ENCODE measurements at regions not wholly inside any gene's neighbourhood (a gene's known extent, or its start where the extent isn't known, plus 50 kb on each side); places are given as distances from the start of the nearest gene placed in this dataset.
A peak's percentile ranks its signal among the peaks of the same experiment; 100 is the strongest.

DNA sequence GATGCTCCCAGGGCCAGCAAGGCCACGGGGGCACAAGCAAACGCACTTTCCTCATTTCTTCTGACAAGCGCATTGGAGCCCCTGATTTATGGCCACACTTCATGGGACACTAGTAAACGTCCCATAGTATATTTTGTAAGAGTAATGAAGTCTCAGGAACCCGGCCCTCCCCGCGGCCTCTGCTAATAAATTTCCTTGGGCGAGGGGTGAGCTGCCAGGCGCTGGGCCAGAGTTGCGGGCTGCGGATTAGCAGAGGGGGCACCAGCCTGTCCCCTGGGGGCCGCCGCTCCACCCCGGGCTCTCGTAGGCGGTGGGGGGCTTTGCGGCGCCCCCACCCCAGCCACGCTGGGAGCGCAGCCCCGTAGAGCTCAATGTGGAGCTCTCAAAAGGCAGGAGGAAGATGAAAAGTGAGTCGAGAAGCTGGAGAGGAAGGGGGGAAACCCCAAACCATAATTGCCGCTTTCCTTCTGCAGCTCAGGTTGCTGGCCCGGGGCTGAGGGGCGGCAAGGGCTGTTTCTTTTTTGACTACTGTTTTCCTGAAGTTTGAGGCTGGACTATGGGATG is 173.6 kb downstream of the CDC5L start:
- no peak for DNase-seq

DNA sequence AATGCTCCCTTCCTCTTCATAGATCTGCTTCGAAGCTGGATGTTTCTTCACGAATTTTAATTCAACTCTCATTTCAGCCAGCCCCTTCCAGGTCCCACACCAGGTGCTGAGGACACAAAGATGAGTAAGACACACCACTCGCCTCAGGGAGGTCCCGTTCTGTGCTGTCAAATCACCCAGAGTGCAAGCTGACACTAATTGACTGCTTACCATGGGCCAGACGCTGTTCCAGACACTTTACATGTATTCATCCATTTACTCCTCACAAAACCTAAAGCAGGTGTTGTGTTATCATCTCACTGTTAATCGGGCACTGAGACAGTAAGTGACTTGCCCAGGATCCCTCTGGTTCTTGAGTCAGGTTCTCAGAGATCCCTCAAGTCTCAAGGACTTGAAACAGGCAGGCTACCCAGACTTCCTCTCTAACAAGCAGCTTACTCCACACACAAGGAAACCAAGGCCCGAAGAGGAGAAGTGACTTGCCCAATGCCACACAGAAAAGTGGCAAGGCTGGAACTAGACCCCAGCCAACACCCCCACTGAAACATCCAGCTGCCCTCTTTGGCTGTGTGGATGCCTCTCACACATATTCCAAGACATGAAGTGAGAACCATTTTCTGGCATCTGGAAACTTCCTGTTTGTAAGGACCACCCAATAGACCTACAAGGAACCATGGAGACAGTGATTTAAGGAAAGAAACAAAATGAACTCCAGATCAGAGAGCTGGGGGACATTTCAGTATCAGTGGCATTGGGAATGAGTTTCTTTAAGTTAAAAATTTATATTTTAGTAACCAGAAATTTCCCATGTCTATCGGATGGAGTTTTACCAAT is 174.5 kb downstream of the CDC5L start:
- DNase-seq: no peak

DNA sequence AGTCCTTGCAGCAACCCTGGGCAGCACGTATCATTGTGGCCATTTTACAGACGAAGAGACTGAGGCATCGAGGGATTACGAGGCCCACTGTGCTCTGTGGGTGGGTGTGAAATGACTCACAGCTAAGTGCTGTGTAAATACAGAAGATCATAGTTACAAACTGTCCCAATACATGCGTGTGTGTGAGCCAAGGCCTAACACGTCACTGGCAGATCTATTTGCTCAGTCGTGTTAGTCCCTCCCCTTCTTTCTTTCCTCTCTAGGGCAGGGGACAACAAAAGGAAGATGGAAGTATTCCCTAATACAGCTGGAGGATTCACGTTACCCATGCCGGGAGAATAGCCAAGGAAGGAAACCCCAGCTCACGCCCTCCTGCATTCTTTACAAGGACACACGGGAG is 175.9 kb downstream of the CDC5L start:
- DNase-seq: no peak

DNA sequence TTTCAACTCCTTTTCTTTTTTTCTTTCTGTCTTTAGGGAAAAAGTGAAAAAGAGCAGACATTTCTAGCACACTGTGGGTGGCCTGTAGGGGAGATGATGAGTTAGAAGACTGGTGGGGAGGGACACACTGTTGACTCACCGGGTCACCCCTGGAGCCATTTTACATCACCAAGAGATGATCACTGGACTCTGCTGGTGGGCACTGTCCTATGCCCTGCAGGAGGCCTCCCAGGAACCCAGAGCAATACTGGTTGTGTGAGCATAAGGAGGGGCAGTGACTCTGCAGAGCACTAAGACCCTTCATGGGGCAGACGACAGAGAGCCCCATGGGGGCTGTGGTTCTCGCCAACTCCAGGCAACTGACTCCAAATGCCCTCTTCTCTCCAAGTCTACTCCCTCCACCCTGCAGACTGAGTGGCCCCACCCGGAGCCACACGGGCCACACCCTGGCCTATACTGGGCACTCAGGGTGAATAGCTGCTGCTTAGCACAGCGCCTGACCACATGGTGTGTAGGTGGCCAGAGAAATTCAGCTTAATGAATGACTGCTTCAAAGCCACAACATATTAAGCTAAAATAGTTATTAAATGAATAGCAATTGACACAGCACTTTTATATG is 177.5 kb downstream of the CDC5L start:
- no peak for DNase-seq

DNA sequence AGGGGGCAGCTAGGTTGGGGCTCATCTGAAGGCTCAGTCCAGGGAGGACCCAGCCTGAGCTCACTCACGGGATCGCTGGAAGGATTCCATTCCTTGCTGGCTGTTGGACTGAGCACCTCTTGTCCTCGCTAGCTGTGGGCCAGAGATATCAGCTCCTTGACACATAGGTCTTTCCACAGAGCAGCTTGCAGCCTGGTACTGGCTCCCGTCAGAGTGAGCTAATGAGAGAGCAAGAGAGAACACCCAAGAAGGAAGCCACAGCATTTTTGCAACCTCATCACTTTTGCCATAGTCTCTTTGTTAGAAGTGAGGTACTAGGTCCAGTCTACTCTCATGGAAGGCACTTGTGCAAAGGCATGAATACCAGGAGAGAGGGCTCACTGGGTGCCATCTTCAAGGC is 179.9 kb downstream of the CDC5L start:
- no peak for DNase-seq

DNA sequence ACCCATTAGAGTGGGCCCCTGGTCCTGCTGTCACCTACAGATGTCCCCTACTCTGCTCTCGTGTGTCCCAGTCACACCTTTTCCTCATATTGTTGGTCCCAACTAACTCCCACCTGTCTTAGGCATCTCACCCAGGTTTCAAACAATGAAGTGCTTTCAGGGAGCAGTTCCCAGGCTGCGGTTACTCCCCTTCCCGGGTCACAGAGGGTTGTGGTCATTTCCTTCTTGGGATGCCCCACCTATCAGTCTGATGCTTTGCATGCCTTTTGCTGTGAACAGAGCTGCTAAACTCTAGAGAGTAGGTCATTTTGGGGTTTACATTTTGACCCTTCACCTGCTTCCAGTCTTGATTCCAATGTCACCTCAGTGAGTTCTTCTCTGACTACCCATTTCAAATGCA is 181.6 kb downstream of the CDC5L start:
- no peak for DNase-seq

DNA sequence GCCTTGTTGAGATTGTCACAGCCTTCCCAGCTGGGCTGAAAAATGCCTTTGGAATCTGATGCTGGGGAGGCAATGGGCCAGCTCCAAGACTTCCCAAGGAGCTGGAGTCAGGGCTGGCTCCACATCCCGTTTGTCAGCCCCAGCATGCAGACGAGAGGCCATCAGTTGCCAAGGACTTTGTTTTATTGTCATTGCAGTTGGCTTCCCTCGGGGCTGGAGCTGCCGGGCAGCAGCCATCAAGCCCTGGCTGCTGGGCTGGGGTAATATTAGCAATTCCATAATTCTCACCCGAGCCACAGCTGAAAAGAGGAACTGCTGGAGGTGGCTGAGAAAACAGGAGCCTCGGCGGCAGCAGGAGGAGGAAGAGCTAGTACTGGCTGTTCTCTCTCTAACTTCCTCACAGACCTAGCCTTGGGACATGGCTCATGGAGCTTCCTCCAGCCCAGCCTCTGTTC is 182.5 kb downstream of the CDC5L start:
- DNase-seq: no peak

DNA sequence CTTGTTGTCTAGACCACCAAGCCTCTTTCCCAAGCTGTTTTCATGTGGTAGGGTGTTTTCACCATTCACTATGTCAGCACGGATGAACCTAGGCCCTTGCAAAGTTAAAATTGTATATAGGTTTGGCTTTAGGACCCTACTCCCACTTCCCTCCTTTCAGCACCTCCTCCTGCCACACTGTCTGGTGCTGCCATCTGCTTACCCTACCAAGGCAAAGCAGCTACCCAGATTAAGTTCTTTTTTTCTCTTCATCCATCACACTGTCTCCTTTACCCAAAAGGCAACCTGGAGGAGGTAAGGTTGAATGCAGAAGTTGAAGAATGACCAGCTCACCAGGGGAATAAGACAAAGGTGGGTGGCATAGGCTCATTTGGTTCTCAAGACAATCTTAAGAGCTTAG is 184.0 kb downstream of the CDC5L start:
- DNase-seq: no peak

DNA sequence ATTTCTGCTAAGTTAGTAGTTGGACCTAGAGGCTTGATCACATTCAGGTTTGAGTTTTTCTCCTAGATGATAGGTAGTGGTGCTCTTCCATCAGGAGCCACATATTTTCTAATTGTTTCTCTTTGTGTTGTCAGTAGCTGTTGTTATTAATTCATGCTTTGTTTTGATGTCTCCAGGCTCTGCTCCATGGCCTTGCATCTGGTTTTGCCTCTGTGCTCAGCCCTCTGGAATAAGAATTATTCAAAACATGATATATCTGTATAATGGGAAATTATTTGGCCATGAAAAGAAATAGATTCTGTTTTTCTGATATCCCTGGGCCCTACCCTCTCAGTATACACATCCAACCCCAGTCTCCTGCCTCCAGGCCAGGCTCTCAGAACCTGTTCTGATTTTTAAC is 184.8 kb downstream of the CDC5L start:
- no peak for DNase-seq

DNA sequence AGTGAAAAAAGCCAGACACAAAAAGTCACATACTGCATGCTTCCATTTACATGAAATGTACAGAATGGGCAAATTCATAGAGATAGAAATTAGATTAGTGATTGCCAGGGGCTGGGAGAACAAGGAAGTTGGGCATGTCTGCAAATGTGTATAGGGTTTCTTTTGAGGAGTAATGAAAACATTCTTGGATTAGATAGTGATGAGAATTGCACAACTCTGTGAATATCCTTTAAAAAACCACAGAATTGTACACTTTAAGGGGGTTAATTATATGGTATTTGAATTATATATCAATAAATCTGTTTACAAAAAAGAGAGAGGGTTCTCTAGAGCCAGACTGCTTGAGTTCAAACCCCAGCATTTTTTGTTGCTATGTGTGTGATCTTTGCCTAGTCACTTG is 188.1 kb downstream of the CDC5L start:
- DNase-seq: no peak

DNA sequence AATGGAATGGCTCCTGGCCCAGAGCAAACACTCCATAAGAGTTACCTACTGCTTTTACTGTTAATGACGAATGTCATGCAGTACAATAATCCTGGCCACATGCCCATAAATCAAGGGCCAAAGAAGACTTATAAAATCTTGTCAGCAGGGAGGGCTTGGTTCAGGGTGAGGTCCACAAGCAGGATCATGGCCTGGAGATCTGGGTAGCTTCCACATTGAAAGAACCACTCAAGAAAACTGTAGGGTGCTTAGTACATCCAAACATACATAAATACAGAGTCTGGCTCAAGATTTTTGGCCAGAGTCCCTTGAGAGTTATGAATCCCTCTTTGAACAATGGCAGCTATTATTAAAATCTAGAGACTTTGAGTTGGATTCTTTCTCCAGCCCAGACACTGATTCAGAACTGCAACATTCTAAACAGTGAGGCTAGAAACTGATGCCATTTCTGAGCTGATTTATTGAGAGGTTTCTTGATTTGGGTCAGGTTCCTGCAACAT is 188.7 kb downstream of the CDC5L start:
- DNase-seq: no peak

DNA sequence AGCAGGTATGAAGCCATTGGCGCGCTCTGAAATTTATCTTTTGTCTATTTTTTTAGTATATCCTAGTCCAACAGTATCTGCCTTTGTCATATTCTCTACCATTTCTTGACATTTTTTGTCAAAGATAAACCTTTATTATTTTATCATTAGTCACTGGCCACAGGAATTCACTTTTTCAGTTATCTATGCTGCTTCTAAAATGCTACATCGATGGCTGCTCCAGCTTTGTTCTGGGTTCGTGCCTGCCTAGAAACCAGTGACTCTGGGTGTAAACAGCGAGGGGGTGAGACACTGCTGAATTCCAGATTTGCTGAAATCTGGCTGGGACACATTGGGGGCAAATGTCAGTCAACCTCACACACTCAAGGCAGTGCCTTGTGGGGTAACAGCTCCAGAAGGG is 193.4 kb downstream of the CDC5L start:
- peak; percentile 35 for DNase-seq

DNA sequence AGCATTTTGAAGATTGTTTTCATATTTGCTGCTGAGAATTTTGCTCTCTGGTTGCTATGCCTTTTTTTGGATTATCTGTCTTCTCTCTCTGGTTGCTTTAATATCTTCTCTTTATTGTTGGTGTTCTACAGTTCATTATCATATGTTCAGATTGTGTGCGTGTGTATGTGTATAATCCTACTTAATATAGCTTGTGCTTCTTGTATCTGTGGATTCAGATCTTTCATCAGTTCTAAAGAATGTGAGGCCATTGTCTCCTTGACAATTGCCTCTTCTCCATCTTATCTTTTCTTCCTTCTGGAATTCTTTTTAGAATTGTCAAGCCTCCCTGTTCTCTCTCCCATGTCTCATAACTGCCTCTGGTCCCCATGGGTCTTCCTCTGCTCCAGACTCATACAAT is 195.4 kb downstream of the CDC5L start:
- no peak for DNase-seq

DNA sequence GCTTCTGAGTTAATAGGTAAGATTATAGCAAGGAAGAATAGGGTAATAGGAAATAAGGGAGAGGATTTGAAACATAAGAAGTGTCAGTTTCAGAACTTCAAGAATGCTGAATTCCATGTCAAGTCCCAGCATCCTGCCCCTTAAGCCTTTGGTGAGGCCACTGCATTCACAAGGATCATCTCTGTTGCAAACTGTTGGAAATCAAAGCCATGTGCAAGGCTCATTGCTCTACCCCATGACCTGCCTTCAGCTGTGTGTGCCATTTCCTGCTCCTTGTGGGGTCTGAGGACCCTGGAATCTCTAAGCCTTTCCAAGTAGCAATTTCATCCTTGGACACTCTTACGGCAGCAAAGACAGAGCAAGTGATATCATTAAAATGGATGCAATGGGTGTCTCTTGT is 203.0 kb downstream of the CDC5L start:
- DNase-seq: no peak

DNA sequence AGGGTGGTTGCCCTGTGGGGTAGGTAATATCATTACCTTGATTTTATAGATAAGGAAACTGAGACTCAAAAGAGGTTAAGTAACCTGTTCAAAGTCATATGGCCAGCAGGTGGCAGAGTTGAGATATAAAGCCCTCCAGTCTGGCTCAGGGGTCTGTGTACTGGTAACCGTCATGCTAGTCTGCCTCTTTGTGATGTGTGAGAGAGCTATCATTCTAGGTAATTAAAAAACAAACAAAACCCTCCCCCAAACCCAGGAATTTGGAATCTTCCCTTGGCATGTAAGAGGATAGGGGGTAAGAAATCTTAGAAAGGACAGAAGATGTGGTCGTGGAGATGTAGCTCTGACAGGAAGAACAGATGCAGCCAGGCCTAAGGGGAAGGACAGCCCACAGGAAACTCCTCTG is 206.0 kb downstream of the CDC5L start:
- DNase-seq: peak; percentile 54

DNA sequence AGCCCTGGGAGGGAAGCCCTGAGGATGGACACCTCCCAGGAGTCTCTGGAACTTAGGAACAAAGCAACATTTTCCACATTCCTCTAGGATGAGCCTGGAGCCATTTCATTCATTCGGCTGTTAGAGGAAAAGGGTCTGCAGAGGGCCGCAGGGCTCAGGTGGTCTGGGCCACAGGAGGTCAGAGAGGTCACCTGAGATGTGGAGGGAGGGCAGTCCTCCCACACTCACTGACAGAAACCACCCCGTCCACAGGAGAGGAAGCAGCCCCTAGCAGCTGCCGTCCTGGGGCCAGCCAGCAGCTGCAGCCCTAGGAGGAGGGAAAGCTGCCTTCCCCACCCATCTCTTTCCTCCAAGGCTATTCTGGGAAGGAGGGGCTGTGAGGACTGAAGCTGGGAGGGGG is 207.0 kb downstream of the CDC5L start:
- DNase-seq: no peak

DNA sequence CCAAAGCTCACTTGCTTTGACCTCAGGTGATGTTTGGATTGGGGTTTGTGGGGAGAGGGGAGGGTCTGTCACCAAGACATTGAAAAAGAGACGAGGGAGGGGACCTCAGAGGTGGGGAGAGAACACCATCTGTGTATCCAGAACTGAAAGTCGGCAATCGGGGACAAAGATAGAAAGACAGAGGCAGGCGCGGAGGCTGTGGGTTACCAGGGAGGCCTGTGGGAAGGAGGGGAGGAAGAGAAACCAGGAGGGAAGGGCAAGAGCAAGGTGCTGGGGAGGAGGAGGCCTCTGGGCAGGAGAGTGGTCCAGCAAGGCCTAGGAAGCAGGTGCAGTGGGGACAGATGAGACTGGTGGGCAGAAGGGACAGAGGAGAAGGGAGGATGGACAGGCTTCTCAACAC is 211.2 kb downstream of the CDC5L start:
- no peak for DNase-seq

DNA sequence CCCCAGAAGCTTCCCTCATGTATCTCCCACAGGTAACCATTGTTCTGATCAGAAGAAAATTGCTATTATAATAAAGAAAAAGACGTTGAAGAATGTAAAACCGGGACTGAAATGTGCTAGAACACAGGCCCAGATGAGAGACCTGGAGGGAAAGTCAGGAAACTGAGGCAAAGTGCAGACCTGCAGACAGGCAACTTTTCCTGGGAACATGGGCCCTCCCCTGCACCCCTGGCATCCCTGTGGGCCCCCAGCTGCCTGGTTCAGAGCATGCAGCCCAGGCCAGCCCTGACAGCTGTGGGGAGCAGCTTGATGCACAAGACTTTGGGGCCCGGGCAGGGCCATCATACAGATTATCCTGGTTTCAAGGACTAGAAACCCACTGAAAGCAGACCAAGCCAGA is 212.2 kb downstream of the CDC5L start:
- DNase-seq: no peak

DNA sequence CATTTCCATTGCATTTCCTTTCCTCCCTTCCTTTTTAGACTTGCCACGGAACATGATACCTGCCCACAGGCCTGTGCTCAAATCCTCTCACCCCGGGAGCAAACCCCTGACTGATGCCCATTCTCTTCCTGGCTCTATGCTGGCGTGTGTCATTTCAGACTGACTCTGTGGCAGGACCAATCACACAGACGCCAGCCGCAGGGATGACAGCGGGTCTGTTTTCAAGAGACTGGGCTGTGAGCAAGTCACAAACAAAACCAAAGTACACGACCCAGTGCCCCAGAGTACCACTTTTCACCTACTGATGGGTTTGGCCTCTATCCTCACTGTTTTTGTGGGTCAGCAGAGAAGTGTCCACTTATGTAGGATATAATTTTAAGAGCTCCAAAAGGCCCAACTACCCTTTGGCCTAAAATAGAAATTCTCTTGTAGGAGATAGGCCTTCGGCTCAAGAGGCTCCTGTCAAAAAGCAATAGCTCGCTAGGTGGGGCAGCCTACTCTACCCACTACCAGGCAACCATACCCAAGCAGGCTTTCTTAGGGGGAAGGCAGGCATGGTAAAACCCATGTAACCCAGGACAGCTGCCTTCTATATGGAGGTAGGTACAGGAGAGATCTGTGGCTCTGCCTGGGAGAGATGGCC is 215.7 kb downstream of the CDC5L start:
- no peak for DNase-seq

DNA sequence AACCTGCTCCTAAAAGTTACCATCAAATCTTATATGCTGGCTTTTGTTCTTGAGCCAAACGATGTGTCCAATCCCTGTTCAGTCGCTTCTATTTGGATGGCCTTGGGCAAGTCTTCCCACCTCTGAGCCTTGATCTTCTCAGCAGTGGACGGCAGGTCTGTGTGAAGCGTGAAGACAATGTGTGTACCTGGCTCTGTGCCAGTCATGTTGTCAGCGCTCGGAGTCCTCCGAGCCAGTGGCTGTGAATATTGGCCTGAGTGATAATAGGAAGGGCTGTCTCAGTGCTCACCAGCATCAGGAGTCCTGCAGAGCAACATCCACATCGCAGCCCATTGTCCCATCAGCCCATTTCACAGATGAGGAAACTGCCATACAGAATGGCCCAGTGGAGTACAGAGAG is 219.0 kb downstream of the CDC5L start:
- DNase-seq: no peak

DNA sequence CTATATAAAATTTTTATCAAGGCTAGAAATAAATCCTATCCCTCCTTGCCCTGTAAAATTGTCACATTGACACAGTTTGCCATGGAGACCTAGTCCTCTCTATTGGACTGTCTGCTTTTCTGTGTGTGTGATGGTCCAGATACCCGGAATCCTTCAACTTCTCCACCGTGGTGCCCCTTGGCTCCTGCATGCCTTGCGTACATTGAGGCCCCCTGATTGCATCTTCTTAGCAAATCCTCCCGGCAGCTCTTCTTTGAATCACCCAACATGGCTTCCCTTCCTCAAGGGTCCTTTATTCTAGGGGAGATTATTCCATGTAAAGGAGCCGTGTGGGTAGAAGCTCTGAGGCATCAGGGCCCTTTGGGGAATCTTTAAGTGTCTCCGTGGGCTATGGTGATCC is 219.5 kb downstream of the CDC5L start:
- no peak for DNase-seq

DNA sequence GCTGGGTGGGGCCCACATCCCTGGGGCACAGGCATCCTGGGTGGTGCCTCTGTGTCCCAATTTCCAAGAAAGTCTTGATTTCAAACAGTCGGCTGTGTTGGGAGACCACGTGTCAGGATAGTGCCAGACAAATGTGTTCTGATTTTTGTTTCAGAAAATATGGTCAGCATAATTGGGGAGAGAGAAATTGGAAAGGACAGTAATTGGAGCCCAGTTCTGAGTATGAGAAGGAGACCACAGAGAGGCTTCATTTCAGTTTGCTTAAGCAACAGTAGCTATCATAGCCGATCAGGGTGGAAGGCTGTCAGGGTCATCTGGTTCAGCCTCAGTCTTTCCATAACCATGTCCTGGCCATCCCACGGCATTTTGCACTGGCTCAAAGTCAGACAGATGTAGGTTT is 220.7 kb downstream of the CDC5L start:
- no peak for DNase-seq

DNA sequence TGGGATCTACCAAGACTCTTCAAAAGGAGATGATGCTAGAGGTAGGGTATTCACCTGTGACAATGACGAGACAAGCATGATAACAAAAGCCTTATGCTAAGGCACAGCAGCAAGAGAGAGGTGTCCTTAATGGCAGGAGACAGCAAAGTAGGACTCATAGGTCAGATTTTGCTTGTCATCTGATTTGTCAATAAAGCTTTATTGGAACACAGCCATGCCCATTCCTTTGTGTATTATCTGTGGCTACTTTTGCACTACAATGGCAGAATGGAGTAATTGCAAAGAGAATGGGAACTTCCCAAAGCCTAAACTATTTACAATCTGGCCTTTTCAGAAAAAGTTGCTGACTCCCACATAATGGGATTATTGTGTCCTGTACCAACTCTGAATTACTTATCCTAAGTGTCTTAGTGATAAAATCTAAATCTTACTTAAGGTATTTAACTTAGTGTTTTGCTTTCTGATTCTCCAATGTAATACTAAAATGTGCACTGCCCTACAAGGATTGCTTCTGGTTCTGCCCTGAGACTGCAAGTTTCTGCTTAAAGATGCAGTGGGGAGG is 221.6 kb downstream of the CDC5L start:
- DNase-seq: no peak
